ENCODE measurements at regions not wholly inside any gene's neighbourhood (a gene's known extent, or its start where the extent isn't known, plus 50 kb on each side); places are given as distances from the start of the nearest gene placed in this dataset.

GRCh38 chr1:185480545-185480944 lies 163.5 kb upstream of the IVNS1ABP start:
- Histone ChIP-seq H3K9me3 (no peaks in the 10 kb centered on the region), H3K4me1 (peaks cover 0 to 29% (median 11%) of the 10 kb centered on the region in 12 donors), H3K4me3 (no peak overlapping the region), H3K27me3 (no peaks in the 10 kb centered on the region), H3K27ac (no peak overlapping the region), H3K36me3 (no peaks in the 10 kb centered on the region)
- intact Hi-C loops (cut with DNase I) = no loop called here
- no peak for DNase-seq
- WGBS, 4 donors = 32 to 58% (median 48%) methylated on average over 2 of the region's 2 CpGs
- no peak for ATAC-seq
- TF ChIP-seq POLR2A (IDR thresholded peaks at IDR 0.05) = no peak
- no peak for TF ChIP-seq CTCF (IDR thresholded peaks at IDR 0.05)

- Histone ChIP-seq H3K9me3 (no peaks in the 10 kb centered on the region), H3K27me3 (no peaks in the 10 kb centered on the region), H3K36me3 (no peaks in the 10 kb centered on the region), H3K27ac (no peak overlapping the region), H3K4me3 (no peak overlapping the region), H3K4me1 (peaks cover 0 to 29% (median 11%) of the 10 kb centered on the region in 12 donors)
- no peak for TF ChIP-seq CTCF (IDR thresholded peaks at IDR 0.05)
- no peak for TF ChIP-seq POLR2A (IDR thresholded peaks at IDR 0.05)
- DNase-seq (no peak), ATAC-seq (no peak)
- 84 to 89% (median 87%) methylated on average over 5 of the region's 5 CpGs for WGBS, 4 donors
- intact Hi-C loops (cut with DNase I) = no loop called here
Observed at GRCh38 chr1:185479796-185480195, 162.8 kb upstream of the IVNS1ABP start.

- H3K4me1 ChIP-seq = peaks cover 0 to 20% (median 4%) of the 10 kb centered on the region in 12 donors
Observed at GRCh38 chr1:185478877-185479276, 161.8 kb upstream of the IVNS1ABP start.

More at GRCh38 chr1:185478877-185479276, 161.8 kb upstream of the IVNS1ABP start:
- ATAC-seq (no peak), DNase-seq (no peak)
- TF ChIP-seq POLR2A (IDR thresholded peaks at IDR 0.05) (no peak), CTCF (IDR thresholded peaks at IDR 0.05) (no peak)
- Histone ChIP-seq H3K27me3 (no peaks in the 10 kb centered on the region), H3K4me3 (no peak overlapping the region), H3K9me3 (no peaks in the 10 kb centered on the region), H3K27ac (no peak overlapping the region), H3K36me3 (no peaks in the 10 kb centered on the region)
- intact Hi-C loops (cut with DNase I) = no loop called here
- WGBS, 4 donors = 88 to 96% (median 95%) methylated on average over 3 of the region's 3 CpGs
